ENCODE measurements at regions not wholly inside any gene's neighbourhood (a gene's known extent, or its start where the extent isn't known, plus 50 kb on each side); places are given as distances from the start of the nearest gene placed in this dataset.

- TF ChIP-seq, protein P1, sequence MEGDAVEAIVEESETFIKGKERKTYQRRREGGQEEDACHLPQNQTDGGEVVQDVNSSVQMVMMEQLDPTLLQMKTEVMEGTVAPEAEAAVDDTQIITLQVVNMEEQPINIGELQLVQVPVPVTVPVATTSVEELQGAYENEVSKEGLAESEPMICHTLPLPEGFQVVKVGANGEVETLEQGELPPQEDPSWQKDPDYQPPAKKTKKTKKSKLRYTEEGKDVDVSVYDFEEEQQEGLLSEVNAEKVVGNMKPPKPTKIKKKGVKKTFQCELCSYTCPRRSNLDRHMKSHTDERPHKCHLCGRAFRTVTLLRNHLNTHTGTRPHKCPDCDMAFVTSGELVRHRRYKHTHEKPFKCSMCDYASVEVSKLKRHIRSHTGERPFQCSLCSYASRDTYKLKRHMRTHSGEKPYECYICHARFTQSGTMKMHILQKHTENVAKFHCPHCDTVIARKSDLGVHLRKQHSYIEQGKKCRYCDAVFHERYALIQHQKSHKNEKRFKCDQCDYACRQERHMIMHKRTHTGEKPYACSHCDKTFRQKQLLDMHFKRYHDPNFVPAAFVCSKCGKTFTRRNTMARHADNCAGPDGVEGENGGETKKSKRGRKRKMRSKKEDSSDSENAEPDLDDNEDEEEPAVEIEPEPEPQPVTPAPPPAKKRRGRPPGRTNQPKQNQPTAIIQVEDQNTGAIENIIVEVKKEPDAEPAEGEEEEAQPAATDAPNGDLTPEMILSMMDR (IDR thresholded peaks at IDR 0.05; ENCODE audit: insufficient read depth, low read length, poor library complexity, severe bottlenecking) = no peak
- Histone ChIP-seq H3K36me3 (ENCODE audit: control insufficient read depth, insufficient read depth, low read length) (no peaks in the 10 kb centered on the region), H3K4me3 (replicated peaks; ENCODE audit: low read depth, low read length) (no peak overlapping the region), H3K27me3 (replicated peaks; ENCODE audit: control insufficient read depth, insufficient read depth, low read length) (no peaks in the 10 kb centered on the region; the same call in 1 of the 2 replicates)
- DNase-seq (ENCODE audit: extremely low read depth, insufficient read length) = no peak
Measured at GRCh38 chr2:16206191-16206944, 266.0 kb downstream of the MYCN start.

- TF ChIP-seq, protein P1 (IDR thresholded peaks at IDR 0.05; ENCODE audit: insufficient read depth, low read length, poor library complexity, severe bottlenecking) = no peak
- H3K27me3 ChIP-seq (replicated peaks; ENCODE audit: control insufficient read depth, insufficient read depth, low read length) = no peaks in the 10 kb centered on the region; the same call in 1 of the 2 replicates
- no peak overlapping the region for H3K4me3 ChIP-seq (replicated peaks; ENCODE audit: low read depth, low read length)
- no peak for DNase-seq (ENCODE audit: extremely low read depth, insufficient read length)
- H3K36me3 ChIP-seq (ENCODE audit: control insufficient read depth, insufficient read depth, low read length) = no peaks in the 10 kb centered on the region
Measured at GRCh38 chr2:16205631-16206030, 265.3 kb downstream of the MYCN start.

GRCh38 chr2:16204886-16205620 is 264.7 kb downstream of the MYCN start:
- H3K4me3 ChIP-seq (replicated peaks; ENCODE audit: low read depth, low read length) = no peak overlapping the region
- no peaks in the 10 kb centered on the region for H3K36me3 ChIP-seq (ENCODE audit: control insufficient read depth, insufficient read depth, low read length)
- TF ChIP-seq, protein P1 (IDR thresholded peaks at IDR 0.05; ENCODE audit: insufficient read depth, low read length, poor library complexity, severe bottlenecking) = no peak
- DNase-seq (ENCODE audit: extremely low read depth, insufficient read length) = no peak
- no peaks in the 10 kb centered on the region; the same call in 1 of the 2 replicates for H3K27me3 ChIP-seq (replicated peaks; ENCODE audit: control insufficient read depth, insufficient read depth, low read length)

- H3K4me3 ChIP-seq (replicated peaks; ENCODE audit: low read depth, low read length) = no peak overlapping the region
- no peaks in the 10 kb centered on the region; the same call in 1 of the 2 replicates for H3K27me3 ChIP-seq (replicated peaks; ENCODE audit: control insufficient read depth, insufficient read depth, low read length)
- H3K36me3 ChIP-seq (ENCODE audit: control insufficient read depth, insufficient read depth, low read length) = no peaks in the 10 kb centered on the region
- TF ChIP-seq, protein P1 (IDR thresholded peaks at IDR 0.05; ENCODE audit: insufficient read depth, low read length, poor library complexity, severe bottlenecking) = no peak
- DNase-seq (ENCODE audit: extremely low read depth, insufficient read length) = no peak
Measured at GRCh38 chr2:16204251-16204650, 263.9 kb downstream of the MYCN start.

GRCh38 chr2:16203691-16204090 is 263.3 kb downstream of the MYCN start:
- H3K36me3 ChIP-seq (ENCODE audit: control insufficient read depth, insufficient read depth, low read length) = no peaks in the 10 kb centered on the region

More at GRCh38 chr2:16203691-16204090, 263.3 kb downstream of the MYCN start:
- Histone ChIP-seq H3K27me3 (replicated peaks; ENCODE audit: control insufficient read depth, insufficient read depth, low read length) (no peaks in the 10 kb centered on the region; the same call in 1 of the 2 replicates), H3K4me3 (replicated peaks; ENCODE audit: low read depth, low read length) (no peak overlapping the region)
- TF ChIP-seq, protein P1 (IDR thresholded peaks at IDR 0.05; ENCODE audit: insufficient read depth, low read length, poor library complexity, severe bottlenecking) = no peak
- no peak for DNase-seq (ENCODE audit: extremely low read depth, insufficient read length)
